ENCODE measurements at regions not wholly inside any gene's neighbourhood (a gene's known extent, or its start where the extent isn't known, plus 50 kb on each side); places are given as distances from the start of the nearest gene placed in this dataset.
A peak's percentile ranks its signal among the peaks of the same experiment; 100 is the strongest.

DNA sequence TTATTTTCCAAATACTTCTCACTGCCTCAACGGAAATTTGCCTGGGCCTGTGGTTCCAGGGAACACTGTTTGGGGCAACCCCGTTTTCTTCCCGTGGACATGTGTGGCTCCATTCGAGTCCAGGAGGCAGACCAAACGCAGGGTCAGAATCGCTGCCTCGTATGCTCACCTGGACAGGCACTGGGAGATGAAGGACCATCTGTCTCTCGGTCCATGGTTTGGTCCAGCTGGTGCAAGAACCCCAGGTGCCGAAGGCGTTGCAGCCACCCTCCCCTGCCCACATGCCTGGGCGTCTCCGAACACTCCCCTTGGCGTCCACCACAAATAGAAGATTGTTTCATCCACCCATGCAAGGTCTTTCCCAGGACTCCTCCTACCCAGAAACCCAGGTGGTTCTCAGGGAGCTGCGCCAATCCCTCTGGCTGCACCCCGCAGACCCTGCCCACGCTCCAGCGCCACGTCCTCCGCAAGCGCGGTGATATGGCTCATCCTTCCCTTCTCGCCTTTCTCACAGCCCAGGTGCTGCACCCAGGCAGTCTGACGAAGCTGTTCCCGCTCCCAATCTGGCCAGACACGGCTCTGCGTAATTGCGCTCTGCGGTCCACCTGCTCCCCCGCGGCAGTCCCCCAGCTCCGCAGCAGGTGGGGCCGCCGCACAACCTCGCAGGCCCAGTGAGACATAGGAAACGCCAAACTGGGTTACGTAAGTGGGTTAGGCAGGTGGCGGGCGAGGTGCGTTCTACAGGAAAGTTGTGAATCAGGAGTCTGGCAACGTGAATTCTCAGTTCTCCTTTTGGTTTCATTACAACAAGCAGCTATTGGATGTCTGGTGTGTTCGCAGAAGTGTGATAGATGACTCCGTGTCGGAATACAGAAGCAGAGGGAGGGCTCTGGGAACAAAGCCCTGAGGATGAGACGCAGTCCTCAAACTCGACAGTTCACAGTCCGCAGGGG lies 146.2 kb upstream of the ECI2 start:
- TF ChIP-seq POLR2AphosphoS5 (IDR thresholded peaks at IDR 0.05; ENCODE audit: insufficient read depth, low read depth, low read length) (no peak), MYC (IDR thresholded peaks at IDR 0.05; ENCODE audit: low read depth, low read length) (no peak), POLR2A (IDR thresholded peaks at IDR 0.05; ENCODE audit: low read depth, low read length) (no peak)
- TF ChIP-seq, protein P1, sequence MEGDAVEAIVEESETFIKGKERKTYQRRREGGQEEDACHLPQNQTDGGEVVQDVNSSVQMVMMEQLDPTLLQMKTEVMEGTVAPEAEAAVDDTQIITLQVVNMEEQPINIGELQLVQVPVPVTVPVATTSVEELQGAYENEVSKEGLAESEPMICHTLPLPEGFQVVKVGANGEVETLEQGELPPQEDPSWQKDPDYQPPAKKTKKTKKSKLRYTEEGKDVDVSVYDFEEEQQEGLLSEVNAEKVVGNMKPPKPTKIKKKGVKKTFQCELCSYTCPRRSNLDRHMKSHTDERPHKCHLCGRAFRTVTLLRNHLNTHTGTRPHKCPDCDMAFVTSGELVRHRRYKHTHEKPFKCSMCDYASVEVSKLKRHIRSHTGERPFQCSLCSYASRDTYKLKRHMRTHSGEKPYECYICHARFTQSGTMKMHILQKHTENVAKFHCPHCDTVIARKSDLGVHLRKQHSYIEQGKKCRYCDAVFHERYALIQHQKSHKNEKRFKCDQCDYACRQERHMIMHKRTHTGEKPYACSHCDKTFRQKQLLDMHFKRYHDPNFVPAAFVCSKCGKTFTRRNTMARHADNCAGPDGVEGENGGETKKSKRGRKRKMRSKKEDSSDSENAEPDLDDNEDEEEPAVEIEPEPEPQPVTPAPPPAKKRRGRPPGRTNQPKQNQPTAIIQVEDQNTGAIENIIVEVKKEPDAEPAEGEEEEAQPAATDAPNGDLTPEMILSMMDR (IDR thresholded peaks at IDR 0.05; ENCODE audit: extremely low read depth in 1 of 2, insufficient read depth in 1 of 2, low read depth in 1 of 2, low read length in 2 of 2): peak in 1 of 2 donors; percentile 46
